Ureter (tissue), 1 donor: ENCODE measurements at regions not wholly inside any gene's neighbourhood (a gene's known extent, or its start where the extent isn't known, plus 50 kb on each side); places are given as distances from the start of the nearest gene placed in this dataset.
"Not testable (repeated sequence)": the region's sequence is repeated elsewhere in the genome, so short reads cannot be mapped to it uniquely, and the experiment has no call there.

ENCODE experiments used
- DNase-seq: peaks from one replicate; pipeline ENCODE4 v3.0.0-alpha.2; 2020; ENCODE audit warnings: low spot score
- donor health status: DM: yes; HTN: yes; CAD: no.

GRCh38 chr5:118284230-118284629, 704.1 kb downstream of the DTWD2 start:
- DNase-seq, result not testable (repeated sequence)

- not testable (repeated sequence) for DNase-seq
These were observed 705.8 kb downstream of the DTWD2 start for GRCh38 chr5:118282480-118283038.

- no peak for DNase-seq
These were observed 708.6 kb downstream of the DTWD2 start for GRCh38 chr5:118279540-118280294.

GRCh38 chr5:118270526-118270925, 717.8 kb downstream of the DTWD2 start:
- no peak for DNase-seq

- no peak for DNase-seq
These were observed 730.1 kb downstream of the DTWD2 start for GRCh38 chr5:118258223-118258622.

GRCh38 chr5:118257066-118257465, 731.3 kb downstream of the DTWD2 start:
- DNase-seq, result no peak

- DNase-seq, result no peak
These were observed 734.9 kb downstream of the DTWD2 start for GRCh38 chr5:118253225-118254061.

- DNase-seq, result no peak
These were observed 739.0 kb downstream of the DTWD2 start for GRCh38 chr5:118249386-118249785.

GRCh38 chr5:118247458-118247857, 740.9 kb downstream of the DTWD2 start:
- DNase-seq, result peak; percentile 43

GRCh38 chr5:118243613-118244012, 744.7 kb downstream of the DTWD2 start:
- no peak for DNase-seq

GRCh38 chr5:118243068-118243467, 745.3 kb downstream of the DTWD2 start:
- DNase-seq, result no peak

- no peak for DNase-seq
These were observed 752.1 kb downstream of the DTWD2 start for GRCh38 chr5:118236108-118236849.

- no peak for DNase-seq
These were observed 754.7 kb downstream of the DTWD2 start for GRCh38 chr5:118233606-118234005.

GRCh38 chr5:118228489-118228888, 759.9 kb downstream of the DTWD2 start:
- no peak for DNase-seq

GRCh38 chr5:118224546-118224945, 763.8 kb downstream of the DTWD2 start:
- DNase-seq, result no peak

GRCh38 chr5:118220556-118221195, 767.7 kb downstream of the DTWD2 start:
- DNase-seq, result no peak

- DNase-seq, result no peak
These were observed 776.7 kb downstream of the DTWD2 start for GRCh38 chr5:118211606-118212005.

- no peak for DNase-seq
These were observed 780.3 kb downstream of the DTWD2 start for GRCh38 chr5:118208031-118208453.

- no peak for DNase-seq
These were observed 788.5 kb downstream of the DTWD2 start for GRCh38 chr5:118199801-118200200.

GRCh38 chr5:118196229-118196628, 792.1 kb downstream of the DTWD2 start:
- DNase-seq, result no peak

GRCh38 chr5:118195211-118195610, 793.1 kb downstream of the DTWD2 start:
- no peak for DNase-seq
